ENCODE measurements at regions not wholly inside any gene's neighbourhood (a gene's known extent, or its start where the extent isn't known, plus 50 kb on each side); places are given as distances from the start of the nearest gene placed in this dataset.

DNA sequence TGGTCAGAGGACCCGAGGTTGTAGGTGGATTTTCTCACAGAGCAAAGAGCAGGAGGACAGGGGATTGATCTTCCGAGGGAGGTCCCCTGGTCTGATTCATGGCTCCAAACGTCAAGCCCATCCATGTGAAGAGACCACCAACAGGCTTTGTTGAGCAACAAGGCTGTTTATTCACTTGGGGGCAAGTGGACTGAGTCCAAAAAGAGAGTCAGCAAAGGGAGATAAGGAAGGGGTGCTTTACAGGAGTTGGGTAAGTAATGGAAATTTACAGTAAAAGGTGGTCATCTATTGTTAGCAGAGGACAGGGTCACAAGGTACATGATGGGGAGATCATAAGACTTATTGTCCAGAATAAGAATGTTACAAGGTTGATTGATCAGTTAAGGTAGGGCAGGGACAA is 2285.8 kb downstream of the TP53TG3F start:
- in situ Hi-C loops (cut with HindIII; ENCODE audit: low sequenced_read_pairs) = no loop called here

DNA sequence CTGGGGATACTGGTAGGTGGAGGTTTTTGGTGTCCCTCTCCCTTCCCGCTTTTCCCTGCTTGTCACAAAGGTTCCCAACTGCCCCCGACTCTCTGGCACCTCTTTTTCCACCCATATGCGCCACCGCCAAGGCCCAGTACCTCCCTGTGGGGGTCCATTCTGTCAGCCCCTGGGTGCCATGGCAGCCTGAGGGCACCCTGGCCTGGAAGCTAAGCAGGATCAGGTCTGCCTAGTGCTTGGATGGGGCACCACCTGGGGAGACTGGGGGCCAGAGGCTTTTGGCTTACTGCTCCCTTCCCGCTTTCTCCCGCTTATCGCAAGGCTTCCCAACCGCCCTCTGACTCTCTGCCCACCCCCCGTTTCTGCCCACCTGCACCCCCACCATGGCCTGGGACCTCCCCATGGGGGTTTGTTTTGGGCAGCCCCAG is 2286.4 kb downstream of the TP53TG3F start:
- in situ Hi-C loops (cut with HindIII; ENCODE audit: low sequenced_read_pairs) = no loop called here

DNA sequence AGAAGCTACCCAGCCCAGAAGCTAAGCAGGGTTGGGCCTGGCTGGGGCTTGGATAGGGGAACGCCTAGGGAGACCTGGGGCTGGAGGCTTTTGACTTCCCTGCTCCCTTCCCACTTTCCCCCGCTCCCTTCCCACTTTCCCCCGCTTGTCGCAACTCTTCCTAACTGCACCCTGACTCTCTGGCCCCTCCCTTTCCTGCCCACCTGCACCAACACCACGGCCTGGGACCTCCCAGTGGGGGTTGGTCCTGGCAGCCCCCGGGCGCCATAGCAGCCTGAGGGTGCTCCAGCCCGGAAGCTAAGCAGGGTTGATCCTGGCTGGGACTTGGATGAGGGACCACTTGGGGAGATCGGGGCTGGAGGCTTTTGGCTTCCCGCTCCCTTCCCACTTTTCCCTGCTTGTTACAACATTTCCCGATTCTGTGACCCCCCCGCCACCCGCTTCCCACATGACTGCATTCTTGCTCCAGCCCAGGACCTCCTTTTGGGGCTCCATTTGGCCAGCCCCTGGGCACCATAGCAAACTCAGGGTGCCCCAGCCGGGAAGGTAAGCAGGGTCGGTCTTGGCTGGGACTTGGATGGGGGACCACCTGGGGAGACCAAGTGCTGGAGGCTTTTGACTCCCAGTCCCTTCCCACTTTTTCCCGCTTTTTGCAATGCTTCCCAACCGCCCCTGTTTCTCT is 2287.0 kb downstream of the TP53TG3F start:
- in situ Hi-C loops (cut with HindIII; ENCODE audit: low sequenced_read_pairs) = no loop called here

DNA sequence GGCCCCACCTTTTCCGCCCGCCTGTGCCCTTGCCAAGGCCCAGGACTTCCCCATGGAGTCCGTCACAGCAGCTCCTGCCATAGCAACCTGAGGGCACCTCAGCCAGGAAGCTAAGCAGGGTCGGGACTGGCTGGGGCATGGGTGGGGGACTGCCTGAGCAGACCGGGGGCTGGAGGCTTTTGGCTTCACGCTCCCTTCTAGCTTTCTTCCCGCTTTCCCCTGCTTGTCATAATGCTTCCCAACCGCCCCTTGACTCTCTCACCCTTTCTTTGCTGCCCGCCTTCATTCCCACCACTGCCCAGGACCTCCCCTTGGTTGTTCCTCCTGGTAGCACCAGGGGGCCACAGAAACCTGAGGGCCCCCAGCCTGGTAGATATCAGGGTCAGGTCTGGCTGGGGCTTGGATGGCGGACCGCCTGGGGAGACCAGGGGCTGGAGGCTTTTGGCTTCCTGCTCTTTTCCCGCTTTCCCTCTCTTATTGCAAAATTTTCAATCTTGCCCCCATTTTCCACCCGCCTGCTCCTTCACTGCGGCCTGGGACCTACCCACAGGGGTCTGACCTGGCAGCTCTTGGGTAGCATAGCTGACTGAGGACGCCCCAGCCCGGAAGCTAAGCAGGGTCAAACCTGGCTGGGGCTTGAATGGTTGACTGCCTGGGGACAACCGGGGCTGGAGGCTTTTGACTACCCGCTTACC is 2287.7 kb downstream of the TP53TG3F start:
- in situ Hi-C loops (cut with HindIII; ENCODE audit: low sequenced_read_pairs) = no loop called here

DNA sequence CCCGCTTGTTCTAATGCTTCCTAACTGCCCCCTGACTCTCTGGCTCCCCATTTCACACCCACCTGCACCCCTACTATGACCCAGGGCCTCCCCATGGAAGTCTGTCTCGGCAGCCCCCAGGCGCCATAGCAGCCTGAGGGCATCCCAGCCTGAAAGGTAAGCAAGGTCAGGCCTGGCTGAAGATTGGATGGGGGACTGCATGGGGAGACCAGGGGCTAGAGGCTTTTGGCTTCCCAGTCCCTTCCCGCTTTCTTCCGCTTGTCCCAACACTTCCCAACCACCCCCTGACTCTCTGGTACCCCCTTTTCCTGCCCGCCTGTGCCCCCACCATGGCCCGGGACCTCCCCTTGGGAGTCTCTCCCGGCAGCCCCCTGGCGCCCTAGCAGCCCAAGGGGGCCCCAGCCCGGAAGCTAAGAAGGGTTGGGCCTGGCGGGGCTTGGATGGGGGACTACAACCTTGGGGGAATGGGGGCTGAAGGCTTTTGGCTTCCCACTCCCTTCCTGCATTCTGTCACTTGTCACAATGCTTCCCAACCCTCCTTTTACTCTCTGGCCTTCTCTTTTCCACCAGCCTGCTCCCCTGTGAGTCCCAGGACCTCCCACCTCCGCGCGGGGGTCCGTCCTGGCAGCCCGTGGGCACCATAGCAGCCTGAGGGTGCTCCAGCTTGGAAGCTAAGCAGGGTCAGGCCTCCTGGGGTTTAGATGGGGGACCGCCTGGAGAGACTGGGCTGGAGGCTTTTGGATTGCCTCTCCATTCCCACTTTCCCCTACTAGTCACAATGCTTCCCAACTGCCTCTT is 2288.4 kb downstream of the TP53TG3F start:
- in situ Hi-C loops (cut with HindIII; ENCODE audit: low sequenced_read_pairs) = no loop called here

DNA sequence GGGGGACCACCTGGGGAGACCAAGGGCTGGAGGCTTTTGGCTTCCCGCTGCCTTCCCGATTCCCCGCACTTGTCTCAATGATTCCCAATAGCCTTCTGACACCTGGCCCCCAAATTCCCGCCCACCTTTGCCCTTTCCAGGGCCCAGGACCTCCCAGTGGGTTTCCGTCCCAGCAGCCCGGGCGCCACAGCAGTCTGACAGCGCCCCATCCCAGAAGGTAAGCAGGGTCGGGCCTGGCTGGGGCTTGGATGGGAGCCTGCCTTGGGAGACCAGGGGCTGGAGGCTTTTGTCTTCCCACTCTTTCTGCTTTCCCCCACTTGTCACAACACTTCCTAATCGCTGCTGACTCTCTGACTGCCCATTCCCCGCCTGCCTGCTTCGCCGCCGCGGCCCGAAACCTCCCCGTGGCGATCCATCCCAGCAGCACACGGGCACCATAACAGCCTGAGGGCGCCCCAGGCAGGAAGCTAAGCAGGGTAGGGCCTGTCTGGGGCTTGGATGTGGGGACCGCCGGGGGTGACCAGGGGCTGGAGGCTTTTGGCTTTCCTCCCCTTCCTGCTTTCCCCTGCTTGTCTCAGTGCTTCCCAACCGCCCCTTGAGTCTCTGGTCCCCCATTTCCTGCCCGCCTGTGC is 2289.3 kb downstream of the TP53TG3F start:
- in situ Hi-C loops (cut with HindIII; ENCODE audit: low sequenced_read_pairs) = no loop called here

DNA sequence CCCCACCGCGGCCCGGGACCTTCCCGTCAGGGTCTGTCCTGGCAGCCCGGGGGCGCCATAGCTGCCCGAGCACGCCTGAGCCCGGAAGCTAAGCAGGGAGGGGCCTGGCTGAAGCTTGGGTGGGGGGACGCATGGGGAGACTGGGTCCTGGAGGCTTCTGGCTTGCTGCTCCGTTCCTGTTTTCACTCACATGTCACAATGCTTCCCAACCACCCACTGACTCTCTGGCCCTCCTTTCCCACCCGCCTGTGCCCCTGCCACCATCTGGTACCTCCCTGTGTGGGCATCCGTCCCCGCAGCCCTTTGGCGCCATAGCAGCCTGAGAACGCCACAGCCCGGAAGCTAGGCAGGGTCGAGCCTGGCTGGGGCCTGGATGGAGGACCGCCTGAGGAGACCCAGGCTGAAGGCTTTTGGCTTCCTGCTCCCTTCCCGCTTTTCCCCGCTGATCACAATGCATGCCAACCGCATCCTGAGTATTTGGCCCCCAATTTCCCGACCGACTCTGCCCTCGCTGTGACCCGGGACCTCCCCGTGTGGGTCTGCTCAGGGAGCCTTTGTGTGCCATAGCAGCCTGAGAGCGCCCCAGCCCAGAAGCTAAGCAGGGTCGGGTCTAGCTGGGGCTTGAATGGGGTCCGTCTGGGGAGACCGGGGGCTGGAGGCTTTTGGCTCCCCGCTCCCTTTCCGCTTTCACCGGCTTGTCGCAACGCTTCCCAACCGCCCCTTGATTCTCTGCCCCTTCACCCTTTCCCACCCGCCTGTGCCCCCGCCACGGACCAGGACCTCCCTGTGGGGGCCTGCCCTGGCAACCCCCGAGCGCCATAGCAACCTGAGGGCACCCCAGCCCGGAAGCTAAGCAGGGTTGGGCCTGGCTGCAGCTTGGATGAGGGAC is 2290.1 kb downstream of the TP53TG3F start:
- in situ Hi-C loops (cut with HindIII; ENCODE audit: low sequenced_read_pairs) = no loop called here

DNA sequence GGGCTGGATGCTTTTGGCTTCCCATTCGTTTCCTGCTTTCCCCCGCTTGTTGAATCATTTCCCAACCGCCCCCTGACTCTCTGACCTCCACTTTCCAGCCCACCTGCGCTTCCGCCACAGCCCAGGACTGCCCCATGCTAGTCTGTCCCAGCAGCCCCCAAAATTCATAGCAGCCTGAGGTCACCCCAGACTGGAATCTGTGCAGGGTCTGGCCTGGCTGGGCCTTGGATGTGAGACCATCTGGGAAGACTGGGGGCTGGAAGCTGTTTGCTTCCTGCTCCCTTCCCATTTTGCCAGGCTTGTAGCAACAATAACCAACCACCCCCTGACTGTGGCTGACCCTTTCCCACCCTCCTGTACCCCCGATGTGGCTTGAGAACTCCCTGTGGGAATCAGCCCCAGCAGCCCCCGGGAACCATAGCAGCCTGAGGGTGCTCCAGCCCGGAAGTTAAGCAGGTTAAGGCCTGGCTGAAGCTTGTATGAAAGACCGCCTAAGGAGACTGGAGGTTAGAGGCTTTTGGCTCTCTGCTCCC is 2290.8 kb downstream of the TP53TG3F start:
- in situ Hi-C loops (cut with HindIII; ENCODE audit: low sequenced_read_pairs) = no loop called here

DNA sequence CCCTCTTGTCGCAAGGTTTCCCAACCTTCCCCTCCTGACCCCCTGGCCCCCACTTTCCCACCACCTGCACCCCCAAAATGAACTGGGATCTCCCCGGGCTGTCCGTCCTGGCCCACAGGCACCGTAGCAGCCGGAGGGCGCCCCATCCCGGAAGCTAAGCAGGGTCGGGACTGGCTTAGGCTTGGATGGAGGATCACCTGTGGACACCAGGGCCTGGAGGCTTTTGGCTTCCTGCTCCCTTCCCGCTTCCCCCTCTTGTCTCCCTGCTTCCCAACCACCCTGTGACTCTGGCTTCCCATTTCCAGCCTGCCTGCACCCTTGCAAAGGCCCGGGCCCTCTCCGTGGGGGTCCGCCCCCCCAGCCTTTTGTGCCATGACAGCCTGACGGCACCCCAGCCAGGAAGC is 2291.3 kb downstream of the TP53TG3F start:
- in situ Hi-C loops (cut with HindIII; ENCODE audit: low sequenced_read_pairs) = no loop called here

DNA sequence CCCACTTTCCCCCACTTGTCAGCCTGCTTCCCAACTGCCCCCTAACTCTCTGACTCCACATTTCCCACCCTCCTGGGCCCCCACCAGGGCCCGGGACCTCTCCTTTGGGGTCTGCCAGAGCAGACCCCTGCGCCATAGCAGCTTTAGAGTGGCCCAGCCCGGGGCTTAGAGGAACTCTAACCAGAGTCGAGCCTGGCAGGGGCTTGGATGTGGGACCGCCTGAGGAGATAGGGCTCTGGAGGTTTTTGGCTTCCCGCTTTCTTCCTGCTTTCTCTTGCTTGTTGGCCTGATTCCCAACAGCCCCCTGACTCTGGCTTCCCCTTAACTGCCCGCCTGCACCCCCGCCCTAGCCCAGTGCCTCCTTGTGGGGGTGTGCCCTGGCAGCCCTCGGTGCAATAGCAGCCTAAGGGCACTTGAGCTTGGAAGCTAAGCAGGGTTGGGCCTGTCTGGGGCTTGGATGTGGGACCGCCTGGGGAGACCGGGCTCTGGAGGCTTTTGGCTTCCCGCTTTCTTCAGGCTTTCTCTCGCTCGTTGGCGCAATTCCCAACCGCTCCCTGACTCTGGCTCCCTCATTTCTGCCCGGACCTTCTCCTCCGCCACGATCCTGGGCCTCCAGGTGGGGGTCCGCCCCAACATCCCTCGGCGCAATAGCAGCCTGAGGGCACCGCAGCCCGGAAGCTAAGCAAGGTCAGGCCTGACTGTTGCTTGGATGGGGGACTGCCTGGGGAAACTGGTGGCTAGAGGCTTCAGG is 2292.0 kb downstream of the TP53TG3F start:
- in situ Hi-C loops (cut with HindIII; ENCODE audit: low sequenced_read_pairs) = no loop called here

DNA sequence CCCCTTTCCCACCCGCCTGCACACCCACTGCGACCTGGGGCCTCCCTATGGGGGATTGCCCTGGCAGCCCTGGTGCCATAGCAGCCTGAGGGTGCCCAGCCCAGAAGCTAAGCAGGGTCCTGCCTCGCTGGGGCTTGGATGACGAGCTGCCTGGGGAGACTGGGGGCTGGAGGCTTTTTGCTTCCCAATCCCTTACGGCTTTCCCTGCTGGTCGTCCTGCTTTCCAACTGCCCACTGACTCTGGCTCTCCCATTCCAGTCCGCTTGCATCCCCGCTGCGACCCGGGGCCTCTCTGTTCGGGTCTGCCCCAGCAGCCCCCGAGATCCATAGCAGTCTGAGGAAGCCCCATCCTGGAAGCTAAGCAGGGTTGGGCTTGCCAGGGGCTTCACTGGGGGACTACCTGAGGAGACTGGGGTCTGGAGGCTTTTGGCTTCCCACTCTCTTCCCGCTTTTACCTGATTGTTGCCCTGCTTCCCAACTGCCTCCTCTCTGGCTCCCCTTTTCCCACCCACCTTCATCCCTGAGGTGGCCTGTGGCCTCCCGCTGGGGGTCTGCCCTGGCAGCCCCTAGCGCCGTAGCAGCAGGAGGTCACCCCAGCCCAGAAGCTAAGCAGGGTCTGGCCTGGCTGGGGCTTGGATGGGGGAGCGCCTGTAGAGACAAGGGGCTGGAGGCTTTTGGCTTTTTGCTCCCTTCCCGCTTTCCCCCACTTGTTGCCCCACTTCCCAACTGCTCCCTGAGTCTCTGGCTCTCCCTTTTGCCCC is 2292.8 kb downstream of the TP53TG3F start:
- in situ Hi-C loops (cut with HindIII; ENCODE audit: low sequenced_read_pairs) = no loop called here

DNA sequence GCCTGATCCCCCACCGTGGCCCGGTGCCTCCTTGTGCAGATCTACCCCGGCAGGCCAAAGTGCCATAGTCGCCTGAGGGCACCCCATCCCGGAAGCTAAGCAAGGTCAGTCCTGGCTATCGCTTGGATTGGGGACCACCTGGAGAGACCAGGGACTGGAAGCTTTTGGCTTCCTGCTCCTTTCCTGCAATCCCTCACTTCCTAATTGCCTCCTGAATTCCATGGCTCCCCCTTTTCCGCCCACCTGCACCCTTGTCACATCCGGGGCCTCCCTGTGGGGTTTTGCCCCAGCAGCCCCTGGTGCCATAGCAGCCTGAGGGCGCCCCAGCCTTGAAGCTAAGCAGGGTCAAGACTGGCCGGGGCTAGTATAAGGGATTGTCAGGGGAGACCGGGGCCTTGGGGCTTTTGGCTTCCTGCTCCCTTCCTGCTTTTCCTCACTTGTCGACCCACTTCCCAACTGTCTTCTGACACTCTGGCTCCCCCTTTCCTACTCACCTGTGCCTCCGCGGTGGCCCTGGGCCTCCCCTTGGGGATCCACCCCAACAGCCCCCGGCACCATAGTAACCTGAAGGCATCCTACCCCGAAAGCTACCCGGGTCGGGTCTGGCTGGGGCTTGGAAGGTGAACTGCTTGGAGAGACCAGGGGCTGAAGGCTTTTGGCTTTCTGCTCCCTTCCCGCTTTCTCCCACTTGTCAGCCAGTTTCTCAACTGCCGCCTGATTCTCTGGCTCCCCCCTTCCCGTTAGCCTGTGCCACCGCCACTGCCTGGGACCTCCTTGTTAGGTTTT is 2293.6 kb downstream of the TP53TG3F start:
- in situ Hi-C loops (cut with HindIII; ENCODE audit: low sequenced_read_pairs) = no loop called here

DNA sequence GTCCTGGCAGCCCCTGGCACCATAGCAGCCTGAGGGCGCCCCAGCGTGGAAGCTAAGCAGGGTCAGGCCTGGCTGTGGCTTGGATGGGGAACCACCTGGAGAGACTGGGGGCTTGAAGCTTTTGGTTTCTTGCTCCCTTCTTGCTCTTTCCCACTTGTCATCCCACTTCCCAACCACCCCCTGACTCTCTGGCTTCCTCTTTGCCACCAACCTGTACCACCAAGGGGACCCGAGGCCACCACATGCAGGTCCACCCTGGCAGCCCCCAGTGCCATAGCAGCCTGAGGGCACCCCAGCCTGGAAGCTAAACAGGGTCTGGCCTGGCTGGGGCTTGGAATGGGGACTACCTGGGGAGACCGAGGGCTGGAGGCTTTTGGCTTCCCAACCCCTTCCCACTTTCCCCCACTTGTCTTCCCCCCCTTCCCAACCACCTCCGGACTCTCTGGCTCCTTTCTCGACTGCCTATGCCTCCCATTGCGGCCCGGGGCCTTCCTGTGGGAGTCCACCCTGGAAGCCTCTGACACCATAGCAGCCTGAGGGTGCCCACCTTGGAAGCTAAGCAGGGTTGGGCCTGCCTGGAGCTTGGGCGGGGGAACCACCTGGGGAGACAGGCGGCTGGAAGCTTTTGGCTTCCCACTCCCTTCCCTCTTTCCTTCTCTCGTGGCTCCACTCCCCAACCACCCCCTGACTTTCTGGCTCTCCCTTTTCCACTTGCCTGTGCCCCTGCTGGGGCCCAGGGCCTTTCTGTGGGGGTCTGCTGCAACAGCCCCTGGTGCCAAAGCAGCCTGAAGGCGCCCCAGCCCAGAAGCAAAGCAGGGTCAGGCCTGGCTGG is 2294.4 kb downstream of the TP53TG3F start:
- in situ Hi-C loops (cut with HindIII; ENCODE audit: low sequenced_read_pairs) = no loop called here

DNA sequence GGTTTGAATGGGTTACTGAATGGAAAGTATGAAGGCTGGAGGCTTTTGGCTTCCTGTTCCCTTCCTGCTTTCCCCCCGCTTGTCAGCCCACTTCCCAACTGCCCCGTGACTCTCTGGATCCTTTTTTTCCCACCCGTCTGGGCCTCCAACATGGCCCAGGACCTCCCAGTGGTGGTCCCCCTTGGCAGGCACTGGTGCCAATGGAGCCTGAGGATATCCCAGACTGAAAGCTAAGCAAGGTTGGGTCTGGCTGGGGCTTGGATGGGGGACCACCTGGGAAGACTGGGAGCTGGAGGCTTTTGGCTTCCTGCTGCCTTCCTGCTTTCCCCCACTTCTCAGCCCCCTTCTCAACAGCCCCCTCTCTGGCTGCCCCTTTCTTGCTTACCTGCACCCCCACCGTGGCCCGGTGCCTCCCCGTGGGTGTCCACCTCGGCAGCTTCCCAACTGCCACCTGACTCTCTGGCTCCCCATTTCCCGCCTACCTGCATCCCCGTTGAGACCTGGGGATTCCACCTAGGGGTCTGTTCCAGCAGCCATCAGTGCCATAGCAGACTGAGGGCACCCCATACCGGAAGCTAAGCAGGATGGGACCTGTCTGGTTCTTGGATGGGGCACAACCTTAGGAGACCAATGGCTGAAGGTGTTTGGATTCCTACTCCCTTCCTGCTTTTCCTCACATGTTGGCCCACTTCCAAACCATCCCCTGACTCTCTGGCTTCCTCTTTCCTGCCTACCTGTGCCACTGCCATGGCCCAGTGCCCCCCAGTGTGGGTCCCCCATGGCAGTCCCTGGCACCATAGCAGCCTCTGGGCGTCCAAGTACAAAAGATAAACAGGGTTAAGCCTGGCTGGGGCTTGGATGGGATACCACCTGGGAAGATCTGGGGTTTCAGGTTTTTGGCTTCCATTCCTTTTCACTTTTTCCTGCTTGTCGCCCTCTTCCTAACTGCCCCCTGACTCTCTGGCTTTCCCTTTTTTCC is 2295.3 kb downstream of the TP53TG3F start:
- in situ Hi-C loops (cut with HindIII; ENCODE audit: low sequenced_read_pairs) = no loop called here

DNA sequence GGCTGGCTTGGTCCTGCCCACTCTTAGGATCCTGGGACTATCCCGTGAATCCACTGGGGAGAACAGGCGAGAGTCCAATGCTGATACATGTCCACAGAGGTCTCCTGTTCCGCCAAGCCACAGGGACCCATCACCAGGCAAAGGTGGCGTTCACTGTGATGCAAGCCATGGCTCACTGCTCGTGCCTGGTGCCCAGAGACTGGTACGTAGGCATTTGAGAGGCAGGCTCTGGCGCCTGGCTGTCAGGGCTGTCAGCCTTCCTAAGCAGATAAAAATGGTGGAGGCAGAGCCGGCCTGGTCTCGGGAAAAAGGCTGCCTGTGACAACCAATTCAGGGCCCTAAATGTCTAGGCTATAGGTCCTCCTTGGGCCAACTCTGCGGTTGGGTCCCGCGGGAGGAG is 2329.0 kb downstream of the TP53TG3F start:
- in situ Hi-C loops (cut with HindIII; ENCODE audit: low sequenced_read_pairs) = no loop called here

Measured in DLD1 (cell line).